Endothelial cell of umbilical vein (primary cell): ENCODE measurements at regions not wholly inside any gene's neighbourhood (a gene's known extent, or its start where the extent isn't known, plus 50 kb on each side); places are given as distances from the start of the nearest gene placed in this dataset.

Experiments used
- BruUV-seq: library from RNA; stranded (reverse); fragments of 400-500 nt; replicated peaks from 2 replicates; lab custom pipeline; 2021; lab: Mats Ljungman, UMichigan
- CTCF ChIA-PET: fragments of 300-600, 350-600 bp; sonication (Branson Sonifier 250); formaldehyde crosslinking; loops from one replicate; lab custom pipeline; 2021; ENCODE audit warnings: antibody characterized with exemption, inconsistent platforms; lab: Charles Lee
- POLR2A ChIA-PET: fragments of 300-600, 350-600 bp; sonication (Branson Sonifier 250); formaldehyde crosslinking; loops from one replicate; lab custom pipeline; 2021; ENCODE audit warnings: antibody characterized with exemption, inconsistent platforms; lab: Charles Lee
- DNase-seq: peaks from one replicate; pipeline ENCODE4 v3.0.0-alpha.2; 2011; ENCODE audit warnings: low read depth, low spot score
- FAIRE-seq: peaks from 2 replicates; lab custom pipeline; 2011; peaks lifted over from hg19 to GRCh38; lab: Jason Lieb, UNC
- H2AFZ ChIP-seq: 2 replicates; pipeline ENCODE4 v1.6.0; 2012; ENCODE audit warnings: low read depth, low read length, control low read depth, inconsistent platforms
- H3K27ac ChIP-seq: 2 replicates; pipeline ENCODE4 v1.5.1; 2011; ENCODE audit warnings: low read depth, mild to moderate bottlenecking, control low read depth, low read length, moderate library complexity; ENCODE audit not compliant: insufficient read depth
- H3K27me3 ChIP-seq, 2 experiments: 2 replicates each; pipeline versions ENCODE4 v1.6.0 to v1.6.1; 2011; ENCODE audit warnings: low read length in 2 of 2, mixed read lengths in 1 of 2; ENCODE audit not compliant: control insufficient read depth in 2 of 2, insufficient read depth in 2 of 2
- H3K36me3 ChIP-seq, 2 experiments: 2 replicates in 1 of 2; 3 replicates in 1 of 2; pipeline ENCODE4 v1.5.1; 2011; ENCODE audit warnings: low read length in 2 of 2, mild to moderate bottlenecking in 1 of 2, moderate library complexity in 1 of 2; ENCODE audit not compliant: control insufficient read depth in 2 of 2, insufficient read depth in 2 of 2; ENCODE audit errors: extremely low read depth in 1 of 2
- H3K4me1 ChIP-seq: 3 replicates; pipeline ENCODE4 v1.5.1; 2011; ENCODE audit warnings: mild to moderate bottlenecking, low read length; ENCODE audit not compliant: control insufficient read depth, insufficient read depth; ENCODE audit errors: extremely low read depth
- H3K4me2 ChIP-seq: 2 replicates; pipeline ENCODE4 v1.6.1; 2011; ENCODE audit warnings: low read length, control low read depth, mixed read lengths; ENCODE audit not compliant: insufficient read depth
- H3K4me3 ChIP-seq, 3 experiments: fragments of 200-600 bp in 1 of 3; sonication (generic), shearing (Covaris generic) in 1 of 3; replicated peaks in 1 of 3; 2 replicates each; pipeline ENCODE4 v1.5.1; 2011 to 2016; ENCODE audit warnings: control low read depth in 3 of 3, low read length in 3 of 3, mild to moderate bottlenecking in 2 of 3, inconsistent platforms in 1 of 3, low read depth in 1 of 3, moderate library complexity in 1 of 3; ENCODE audit not compliant: insufficient read depth in 1 of 3
- H3K79me2 ChIP-seq: 2 replicates; pipeline ENCODE4 v1.6.0; 2012; ENCODE audit warnings: low read length, inconsistent platforms; ENCODE audit not compliant: control insufficient read depth, insufficient read depth
- H3K9ac ChIP-seq: replicated peaks from 2 replicates; pipeline ENCODE3; 2011; ENCODE audit warnings: low read length, control low read depth; ENCODE audit not compliant: insufficient read depth; ENCODE audit errors: extremely low read depth
- H3K9me1 ChIP-seq: replicated peaks from 3 replicates; pipeline ENCODE4 v1.6.0; 2011; ENCODE audit warnings: mild to moderate bottlenecking, low read length; ENCODE audit not compliant: control insufficient read depth, insufficient read depth; ENCODE audit errors: extremely low read depth
- H3K9me3 ChIP-seq: replicated peaks from 2 replicates; pipeline ENCODE4 v1.5.1; 2012; ENCODE audit warnings: low read length, inconsistent platforms; ENCODE audit not compliant: control insufficient read depth, insufficient read depth
- H4K20me1 ChIP-seq: replicated peaks from 2 replicates; pipeline ENCODE3; 2011; ENCODE audit warnings: mild to moderate bottlenecking, low read length; ENCODE audit not compliant: control insufficient read depth, insufficient read depth; ENCODE audit errors: extremely low read depth
- CTCF ChIP-seq, 2 donors: IDR thresholded peaks; 1 replicate in 1 of 2; 2 replicates in 1 of 2; pipeline ENCODE4 v1.5.1; 2011; ENCODE audit warnings: low read length in 2 of 2, mild to moderate bottlenecking in 2 of 2, moderate library complexity in 2 of 2, control low read depth in 1 of 2, inconsistent platforms in 1 of 2, low read depth in 1 of 2; ENCODE audit not compliant: insufficient read depth in 1 of 2; ENCODE audit errors: extremely low read depth in 1 of 2
- GATA2 ChIP-seq: IDR thresholded peaks from 2 replicates; pipeline ENCODE4 v1.7.0; 2011; ENCODE audit warnings: low read depth, mild to moderate bottlenecking, moderate library complexity, mixed read lengths, low read length; ENCODE audit not compliant: insufficient read length, insufficient read depth
- MAX ChIP-seq: IDR thresholded peaks from 2 replicates; pipeline ENCODE4 v1.6.1; 2011; ENCODE audit not compliant: insufficient read depth, insufficient read length
- MYC ChIP-seq: IDR thresholded peaks from one replicate; pipeline ENCODE4 v1.6.1; 2011; ENCODE audit warnings: mild to moderate bottlenecking, low read depth, low read length
- POLR2A ChIP-seq: IDR thresholded peaks from 2 replicates; pipeline ENCODE4 v1.6.1; 2012; ENCODE audit warnings: low read depth, mild to moderate bottlenecking, control low read depth, low read length
- POLR2AphosphoS5 ChIP-seq: IDR thresholded peaks from 2 replicates; pipeline ENCODE4 v1.6.1; 2012; ENCODE audit warnings: low read depth, mild to moderate bottlenecking, control low read depth, low read length, moderate library complexity; ENCODE audit not compliant: insufficient read depth
- dilution Hi-C: fragments of 300-500 bp; cut with MboI; formaldehyde crosslinking; loops from one replicate; pipeline ENCODE4 v1.15.0; 2019; ENCODE audit warnings: low sequenced_read_pairs; ENCODE audit not compliant: extremely low pct_ligation_motif_present
- intact Hi-C: fragments of 100-400 bp; cut with micrococcal nuclease; formaldehyde crosslinking; loops from one replicate; pipeline ENCODE4 v1.10.0; 2022

- CTCF ChIA-PET = no interaction called here
- no peak overlapping the region for H3K4me2 ChIP-seq
- H3K4me1 ChIP-seq = no peaks in the 10 kb centered on the region
- no peak overlapping the region for H2AFZ ChIP-seq
- no TSS peak for BruUV-seq
- H3K27ac ChIP-seq = no peak overlapping the region
- H4K20me1 ChIP-seq = no peaks in the 10 kb centered on the region
- peaks cover 5% of the 10 kb centered on the region for H3K9me3 ChIP-seq
- no peaks in the 10 kb centered on the region for H3K27me3 ChIP-seq
- POLR2A ChIA-PET = no interaction called here
- DNase-seq = no peak
- no peaks in the 10 kb centered on the region for H3K79me2 ChIP-seq
- no peaks in the 10 kb centered on the region for H3K9me1 ChIP-seq
- TF ChIP-seq CTCF (IDR thresholded peaks at IDR 0.05; ENCODE audit: extremely low read depth in 1 of 2, insufficient read depth in 1 of 2, low read depth in 1 of 2, low read length in 2 of 2) (no peak), POLR2A (no peak), POLR2AphosphoS5 (no peak), MAX (no peak), GATA2 (no peak), MYC (no peak)
- no peak overlapping the region for H3K4me3 ChIP-seq
- dilution Hi-C loops (no loop called here), intact Hi-C loops (no loop called here)
- H3K36me3 ChIP-seq = no peaks in the 10 kb centered on the region
- FAIRE-seq = no peak
- H3K9ac ChIP-seq = no peak overlapping the region
Measured at GRCh38 chr16:17835118-17835876, 364.5 kb upstream of the XYLT1 start.
